CD14-positive monocyte (primary cell): ENCODE measurements at regions not wholly inside any gene's neighbourhood (a gene's known extent, or its start where the extent isn't known, plus 50 kb on each side); places are given as distances from the start of the nearest gene placed in this dataset.

Experiments
- DNase-seq, 3 donors: peaks; one replicate each; pipeline ENCODE4 v3.0.0-alpha.2; 2011 to 2022
- H2AFZ ChIP-seq: 2 replicates; pipeline ENCODE4 v1.6.0; 2012; ENCODE audit warnings: mild to moderate bottlenecking, low read depth, low read length, inconsistent platforms; ENCODE audit not compliant: insufficient read depth, poor library complexity, severe bottlenecking
- H3K27ac ChIP-seq, 2 donors: 1 replicate in 1 of 2; 2 replicates in 1 of 2; pipeline ENCODE4 v1.5.1; 2012 to 2013; ENCODE audit warnings: low read length in 2 of 2, control low read depth in 1 of 2, inconsistent platforms in 1 of 2, low read depth in 1 of 2, mild to moderate bottlenecking in 1 of 2
- H3K27me3 ChIP-seq, 2 donors: one replicate each; pipeline versions ENCODE4 v1.6.0 to v1.6.1; 2011 to 2013; ENCODE audit warnings: low read length in 2 of 2; ENCODE audit not compliant: control insufficient read depth in 2 of 2, insufficient read depth in 2 of 2
- H3K36me3 ChIP-seq, 2 donors: replicated peaks in 1 of 2; 1 replicate in 1 of 2; 2 replicates in 1 of 2; pipeline versions ENCODE4 v1.5.1 to v1.6.1; 2012 to 2013; ENCODE audit warnings: low read length in 2 of 2, control low read depth in 1 of 2, inconsistent platforms in 1 of 2, mild to moderate bottlenecking in 1 of 2; ENCODE audit not compliant: insufficient read depth in 2 of 2, control insufficient read depth in 1 of 2
- H3K4me1 ChIP-seq, 2 donors: 1 replicate in 1 of 2; 2 replicates in 1 of 2; pipeline versions ENCODE4 v1.5.1 to v1.6.1; 2012 to 2013; ENCODE audit warnings: low read length in 2 of 2, control low read depth in 1 of 2, inconsistent platforms in 1 of 2, mild to moderate bottlenecking in 1 of 2, moderate library complexity in 1 of 2; ENCODE audit not compliant: insufficient read depth in 2 of 2, control insufficient read depth in 1 of 2
- H3K4me2 ChIP-seq: replicated peaks from 2 replicates; pipeline ENCODE3; 2012; ENCODE audit warnings: low read length, moderate library complexity, mild to moderate bottlenecking; ENCODE audit not compliant: poor library complexity, severe bottlenecking; ENCODE audit errors: extremely low read depth
- H3K4me3 ChIP-seq, 3 experiments: fragments of 200-600 bp in 1 of 3; sonication (generic) in 1 of 3; replicated peaks in 1 of 3; 1 replicate in 2 of 3; 2 replicates in 1 of 3; pipeline ENCODE4 v1.5.1; 2011 to 2013; ENCODE audit warnings: low read length in 3 of 3, mild to moderate bottlenecking in 3 of 3, control low read depth in 2 of 3, low read depth in 2 of 3, inconsistent platforms in 1 of 3, moderate library complexity in 1 of 3
- H3K79me2 ChIP-seq: 2 replicates; pipeline ENCODE4 v1.6.0; 2012; ENCODE audit warnings: mild to moderate bottlenecking, control low read depth, inconsistent platforms, low read length, moderate library complexity; ENCODE audit not compliant: insufficient read depth
- H3K9ac ChIP-seq: 2 replicates; pipeline ENCODE4 v1.6.0; 2017; ENCODE audit warnings: low read length, mild to moderate bottlenecking; ENCODE audit not compliant: insufficient read depth, poor library complexity, severe bottlenecking
- H3K9me3 ChIP-seq, 2 donors: replicated peaks in 1 of 2; 1 replicate in 1 of 2; 2 replicates in 1 of 2; pipeline versions ENCODE4 v1.5.1 to v1.6.1; 2012 to 2013; ENCODE audit warnings: low read length in 2 of 2, control low read depth in 1 of 2; ENCODE audit not compliant: control insufficient read depth in 1 of 2, insufficient read depth in 1 of 2
- H4K20me1 ChIP-seq: 2 replicates; pipeline ENCODE4 v1.6.0; 2012; ENCODE audit warnings: mild to moderate bottlenecking, low read length, control low read depth, moderate library complexity; ENCODE audit not compliant: insufficient read depth
- H3K27ac Mint-ChIP-seq, 7 donors: one replicate each; pipeline ENCODE4 v1.8.0; 2020; ENCODE audit warnings: mild to moderate bottlenecking in 7 of 7, mixed read lengths in 7 of 7, moderate library complexity in 6 of 7, inconsistent platforms in 2 of 7
- H3K27me3 Mint-ChIP-seq, 3 donors: one replicate each; pipeline ENCODE4 v1.8.0; 2021 to 2022; ENCODE audit warnings: low read depth in 3 of 3, mild to moderate bottlenecking in 3 of 3, mixed read lengths in 3 of 3, moderate library complexity in 3 of 3, inconsistent platforms in 1 of 3
- H3K36me3 Mint-ChIP-seq, 2 donors: one replicate each; pipeline ENCODE4 v1.8.0; 2020; ENCODE audit warnings: mixed read lengths in 2 of 2, inconsistent platforms in 1 of 2, mild to moderate bottlenecking in 1 of 2
- H3K4me1 Mint-ChIP-seq: one replicate; pipeline ENCODE4 v1.8.0; 2020; ENCODE audit warnings: mild to moderate bottlenecking, mixed read lengths
- H3K4me3 Mint-ChIP-seq, 2 donors: one replicate each; pipeline ENCODE4 v1.8.0; 2020; ENCODE audit warnings: mild to moderate bottlenecking in 2 of 2, mixed read lengths in 2 of 2, moderate library complexity in 1 of 2
- H3K9me3 Mint-ChIP-seq, 7 donors: one replicate each; pipeline ENCODE4 v1.8.0; 2020 to 2022; ENCODE audit warnings: mixed read lengths in 7 of 7, mild to moderate bottlenecking in 6 of 7, moderate library complexity in 6 of 7, inconsistent platforms in 2 of 7
- CTCF ChIP-seq: fragments of 200-600 bp; IDR thresholded peaks from one replicate; pipeline ENCODE4 v1.8.0; 2022; ENCODE audit warnings: antibody characterized with exemption, mild to moderate bottlenecking
- WGBS: methylation state at CpG from one replicate; pipeline ENCODE4 v1.1.5; 2013; ENCODE audit warnings: missing lambda C conversion rate; ENCODE audit not compliant: insufficient coverage; 5-methylcytosine and 5-hydroxymethylcytosine counted together
- intact Hi-C, 2 donors: fragments of 100-400 bp; cut with micrococcal nuclease; formaldehyde crosslinking; loops; one replicate each; pipeline versions ENCODE4 v1.15.0 to v1.15.1; 2023

GRCh38 chr19:28036486-28036885 is 1176.5 kb downstream of the UQCRFS1 start:
- H3K4me2 ChIP-seq: no peak overlapping the region
- no peak overlapping the region for H3K4me3 Mint-ChIP-seq
- peaks cover 0 to 5% (median 0%) of the 10 kb centered on the region in 3 donors for H3K27me3 Mint-ChIP-seq
- TF ChIP-seq CTCF: no peak
- no peaks in the 10 kb centered on the region for H3K36me3 ChIP-seq
- H3K9ac ChIP-seq: no peak overlapping the region
- H3K36me3 Mint-ChIP-seq: no peaks in the 10 kb centered on the region
- WGBS: no CpG with 5 or more reads among the region's 1 CpG
- intact Hi-C loops: no loop called here
- H3K27ac Mint-ChIP-seq: no peak overlapping the region
- no peaks in the 10 kb centered on the region for H4K20me1 ChIP-seq
- no peak overlapping the region for H3K4me3 ChIP-seq
- no peaks in the 10 kb centered on the region for H3K4me1 ChIP-seq
- no peak overlapping the region for H3K27ac ChIP-seq
- H3K9me3 Mint-ChIP-seq: peaks cover 3 to 26% (median 19%) of the 10 kb centered on the region in 7 donors
- peaks cover 28 to 44% of the 10 kb centered on the region in 2 donors for H3K9me3 ChIP-seq
- H3K27me3 ChIP-seq: no peaks in the 10 kb centered on the region
- H3K4me1 Mint-ChIP-seq: no peaks in the 10 kb centered on the region
- no peak for DNase-seq
- no peaks in the 10 kb centered on the region for H3K79me2 ChIP-seq
- no peak overlapping the region for H2AFZ ChIP-seq

- intact Hi-C loops: no loop called here
These were observed 1178.0 kb downstream of the UQCRFS1 start for GRCh38 chr19:28034936-28035335.

More at GRCh38 chr19:28034936-28035335, 1178.0 kb downstream of the UQCRFS1 start:
- Histone ChIP-seq H3K27ac (no peak overlapping the region), H3K9ac (no peak overlapping the region), H3K4me3 (no peak overlapping the region), H3K9me3 (peaks cover 28 to 39% of the 10 kb centered on the region in 2 donors), H3K36me3 (no peaks in the 10 kb centered on the region), H3K79me2 (no peaks in the 10 kb centered on the region), H3K27me3 (no peaks in the 10 kb centered on the region), H4K20me1 (no peaks in the 10 kb centered on the region), H3K4me1 (no peaks in the 10 kb centered on the region), H2AFZ (no peak overlapping the region), H3K4me2 (no peak overlapping the region)
- Mint-ChIP-seq H3K9me3 (peaks cover 3 to 22% (median 14%) of the 10 kb centered on the region in 7 donors), H3K4me3 (no peak overlapping the region), H3K27ac (no peak overlapping the region), H3K36me3 (no peaks in the 10 kb centered on the region), H3K4me1 (no peaks in the 10 kb centered on the region), H3K27me3 (peaks cover 0 to 5% (median 0%) of the 10 kb centered on the region in 3 donors)
- no peak for TF ChIP-seq CTCF
- 67% methylated on average over 1 of the region's 5 CpGs for WGBS
- DNase-seq: no peak
